ENCODE measurements at regions not wholly inside any gene's neighbourhood (a gene's known extent, or its start where the extent isn't known, plus 50 kb on each side); places are given as distances from the start of the nearest gene placed in this dataset.

GRCh38 chr9:38183994-38184568, 115.1 kb upstream of the SHB start:
- no peaks in the 10 kb centered on the region for H3K79me1 ChIP-seq (ENCODE audit: insufficient read depth, low read depth, low read length, poor library complexity, severe bottlenecking)
- no peaks in the 10 kb centered on the region for H3K23me2 ChIP-seq (ENCODE audit: insufficient read length, low read depth, low read length, poor library complexity, severe bottlenecking)
- no peak overlapping the region for H2AK5ac ChIP-seq (ENCODE audit: insufficient read length, low read length)
- H2BK5ac ChIP-seq (ENCODE audit: insufficient read length, low read length), result no peak overlapping the region
- Mint-ChIP-seq H3K27ac (no peak overlapping the region), H3K4me3 (no peak overlapping the region), H3K36me3 (ENCODE audit: insufficient read depth in 1 of 3, low read depth in 3 of 3) (no peaks in the 10 kb centered on the region), H3K9me3 (no peaks in the 10 kb centered on the region), H3K4me1 (peaks cover 22 to 36% of the 10 kb centered on the region in 2 experiments), H3K27me3 (ENCODE audit: low read depth) (peaks cover 52% of the 10 kb centered on the region)
- no peak overlapping the region for H3K18ac ChIP-seq (ENCODE audit: insufficient read length, low read depth, low read length)
- DNase-seq, result no peak
- no peak overlapping the region for H3K14ac ChIP-seq (ENCODE audit: insufficient read depth, low read length)
- H3T11ph ChIP-seq (ENCODE audit: low read length), result no peak overlapping the region
- H2BK120ac ChIP-seq (ENCODE audit: low read depth, low read length, poor library complexity, severe bottlenecking), result no peak overlapping the region
- no peaks in the 10 kb centered on the region for H3K9me3 ChIP-seq (ENCODE audit: control insufficient read depth, low read depth, low read length)
- H4K91ac ChIP-seq (ENCODE audit: insufficient read length, low read depth, low read length), result no peak overlapping the region
- no peak overlapping the region for H2BK12ac ChIP-seq (ENCODE audit: insufficient read length, low read depth, low read length)
- H4K5ac ChIP-seq (ENCODE audit: insufficient read length, low read depth, low read length), result no peak overlapping the region
- H3K23ac ChIP-seq (ENCODE audit: insufficient read length, low read depth, low read length), result no peak overlapping the region
- no peak overlapping the region for H2AFZ ChIP-seq (ENCODE audit: low read length)
- no peak overlapping the region for H3K9ac ChIP-seq (ENCODE audit: extremely low read depth, insufficient read length, low read length)
- H2BK20ac ChIP-seq (ENCODE audit: low read depth, low read length, poor library complexity, severe bottlenecking), result no peak overlapping the region
- no peak overlapping the region for H3K56ac ChIP-seq (ENCODE audit: insufficient read length, low read depth, low read length)
- H3K27ac ChIP-seq (ENCODE audit: insufficient read length, low read depth, low read length), result no peak overlapping the region
- no peak overlapping the region for H4K8ac ChIP-seq (replicated peaks; ENCODE audit: insufficient read length, low read depth, low read length)
- H3K4me2 ChIP-seq (ENCODE audit: insufficient read depth, insufficient read length, low read length), result no peak overlapping the region
- H3K4me1 ChIP-seq (ENCODE audit: insufficient read depth, low read length), result no peaks in the 10 kb centered on the region; the same call in 1 of the 2 replicates
- H3K27me3 ChIP-seq (ENCODE audit: insufficient read depth, low read length), result no peaks in the 10 kb centered on the region
- H4K20me1 ChIP-seq (ENCODE audit: control insufficient read depth, insufficient read depth, insufficient read length), result no peaks in the 10 kb centered on the region
- no peak overlapping the region for H2BK15ac ChIP-seq (ENCODE audit: low read depth, low read length)
- TF ChIP-seq, protein P1, sequence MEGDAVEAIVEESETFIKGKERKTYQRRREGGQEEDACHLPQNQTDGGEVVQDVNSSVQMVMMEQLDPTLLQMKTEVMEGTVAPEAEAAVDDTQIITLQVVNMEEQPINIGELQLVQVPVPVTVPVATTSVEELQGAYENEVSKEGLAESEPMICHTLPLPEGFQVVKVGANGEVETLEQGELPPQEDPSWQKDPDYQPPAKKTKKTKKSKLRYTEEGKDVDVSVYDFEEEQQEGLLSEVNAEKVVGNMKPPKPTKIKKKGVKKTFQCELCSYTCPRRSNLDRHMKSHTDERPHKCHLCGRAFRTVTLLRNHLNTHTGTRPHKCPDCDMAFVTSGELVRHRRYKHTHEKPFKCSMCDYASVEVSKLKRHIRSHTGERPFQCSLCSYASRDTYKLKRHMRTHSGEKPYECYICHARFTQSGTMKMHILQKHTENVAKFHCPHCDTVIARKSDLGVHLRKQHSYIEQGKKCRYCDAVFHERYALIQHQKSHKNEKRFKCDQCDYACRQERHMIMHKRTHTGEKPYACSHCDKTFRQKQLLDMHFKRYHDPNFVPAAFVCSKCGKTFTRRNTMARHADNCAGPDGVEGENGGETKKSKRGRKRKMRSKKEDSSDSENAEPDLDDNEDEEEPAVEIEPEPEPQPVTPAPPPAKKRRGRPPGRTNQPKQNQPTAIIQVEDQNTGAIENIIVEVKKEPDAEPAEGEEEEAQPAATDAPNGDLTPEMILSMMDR (conservative IDR thresholded peaks at IDR 0.05), result no peak
- no peak overlapping the region for H3K4ac ChIP-seq (ENCODE audit: low read depth, low read length)
- no peaks in the 10 kb centered on the region for H3K79me2 ChIP-seq (ENCODE audit: insufficient read depth, low read length)

All from H9 (cell line).